ENCODE measurements at regions not wholly inside any gene's neighbourhood (a gene's known extent, or its start where the extent isn't known, plus 50 kb on each side); places are given as distances from the start of the nearest gene placed in this dataset.

DNA sequence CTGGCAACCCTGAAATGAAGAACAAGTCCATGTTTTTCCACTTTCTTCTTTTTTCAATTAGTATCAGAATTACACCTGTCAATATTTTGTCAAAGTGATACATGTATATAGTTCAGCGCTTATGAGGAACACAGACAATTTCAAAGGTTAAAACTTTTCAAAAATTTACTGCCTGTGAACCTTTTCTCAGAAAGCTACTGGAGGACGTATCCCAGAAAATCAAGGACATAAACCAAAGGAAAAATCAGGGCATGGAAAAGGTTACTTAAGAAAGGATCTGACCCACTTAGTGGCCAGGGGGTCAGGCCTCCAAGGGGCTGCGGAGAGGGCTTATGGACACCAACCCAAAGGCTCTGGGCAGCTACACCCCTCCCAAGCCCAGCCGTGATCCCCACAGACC, 81.1 kb upstream of the ACTRT2 start:
- TF ChIP-seq, protein P1, sequence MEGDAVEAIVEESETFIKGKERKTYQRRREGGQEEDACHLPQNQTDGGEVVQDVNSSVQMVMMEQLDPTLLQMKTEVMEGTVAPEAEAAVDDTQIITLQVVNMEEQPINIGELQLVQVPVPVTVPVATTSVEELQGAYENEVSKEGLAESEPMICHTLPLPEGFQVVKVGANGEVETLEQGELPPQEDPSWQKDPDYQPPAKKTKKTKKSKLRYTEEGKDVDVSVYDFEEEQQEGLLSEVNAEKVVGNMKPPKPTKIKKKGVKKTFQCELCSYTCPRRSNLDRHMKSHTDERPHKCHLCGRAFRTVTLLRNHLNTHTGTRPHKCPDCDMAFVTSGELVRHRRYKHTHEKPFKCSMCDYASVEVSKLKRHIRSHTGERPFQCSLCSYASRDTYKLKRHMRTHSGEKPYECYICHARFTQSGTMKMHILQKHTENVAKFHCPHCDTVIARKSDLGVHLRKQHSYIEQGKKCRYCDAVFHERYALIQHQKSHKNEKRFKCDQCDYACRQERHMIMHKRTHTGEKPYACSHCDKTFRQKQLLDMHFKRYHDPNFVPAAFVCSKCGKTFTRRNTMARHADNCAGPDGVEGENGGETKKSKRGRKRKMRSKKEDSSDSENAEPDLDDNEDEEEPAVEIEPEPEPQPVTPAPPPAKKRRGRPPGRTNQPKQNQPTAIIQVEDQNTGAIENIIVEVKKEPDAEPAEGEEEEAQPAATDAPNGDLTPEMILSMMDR (IDR thresholded peaks at IDR 0.05; ENCODE audit: insufficient read depth, low read depth, low read length) = no peak
- no peak for TF ChIP-seq EZH2 (IDR thresholded peaks at IDR 0.05; ENCODE audit: insufficient read depth, low read length)
